IMR-90 (cell line): ENCODE measurements at regions not wholly inside any gene's neighbourhood (a gene's known extent, or its start where the extent isn't known, plus 50 kb on each side); places are given as distances from the start of the nearest gene placed in this dataset.

ENCODE experiments used
- ATAC-seq: fragments of 200-7000 bp; cut with Tn5 transposase; 2 replicates; pipeline ENCODE4 v1.9.1; 2020; ENCODE audit warnings: low read depth, mild to moderate bottlenecking, moderate library complexity
- BruUV-seq: library from RNA; stranded (reverse); fragments of 400-500 nt; replicated peaks from 2 replicates; lab custom pipeline; 2021; lab: Mats Ljungman, UMichigan
- CTCF ChIA-PET: fragments of 300-600 bp; formaldehyde crosslinking; extraction: SDS; loops from one replicate; lab custom pipeline; 2021; ENCODE audit warnings: antibody characterized with exemption; lab: Yijun Ruan, JAX
- POLR2A ChIA-PET: fragments of 300-600 bp; sonication (Branson Sonifier 250); formaldehyde crosslinking; loops from one replicate; lab custom pipeline; 2022; ENCODE audit warnings: antibody characterized with exemption; ENCODE audit not compliant: unreplicated experiment; lab: Charles Lee
- DNase-seq: peaks from one replicate; pipeline ENCODE4 v3.0.0; 2013
- H2AFZ ChIP-seq: replicated peaks from 2 replicates; pipeline ENCODE3; 2013; ENCODE audit warnings: low read length, mild to moderate bottlenecking; ENCODE audit not compliant: poor library complexity
- H2AK5ac ChIP-seq: 2 replicates; pipeline ENCODE4 v1.6.1; 2013; ENCODE audit warnings: low read depth, low read length, inconsistent platforms
- H2AK9ac ChIP-seq: replicated peaks from 2 replicates; pipeline ENCODE3; 2013; ENCODE audit warnings: mild to moderate bottlenecking, low read depth, low read length, moderate library complexity; ENCODE audit not compliant: poor library complexity
- H2BK120ac ChIP-seq: 2 replicates; pipeline ENCODE4 v1.6.1; 2013; ENCODE audit warnings: low read depth, low read length, inconsistent platforms
- H2BK15ac ChIP-seq: 3 replicates; pipeline ENCODE4 v1.6.1; 2013; ENCODE audit warnings: low read depth, low read length, inconsistent platforms
- H2BK20ac ChIP-seq: 2 replicates; pipeline ENCODE4 v1.6.1; 2013; ENCODE audit warnings: low read depth, mild to moderate bottlenecking, inconsistent platforms, low read length, moderate library complexity
- H2BK5ac ChIP-seq: 2 replicates; pipeline ENCODE4 v1.6.1; 2013; ENCODE audit warnings: mild to moderate bottlenecking, low read depth, low read length, inconsistent platforms; ENCODE audit not compliant: poor library complexity, severe bottlenecking
- H3K14ac ChIP-seq: replicated peaks from 2 replicates; pipeline ENCODE4 v1.6.1; 2013; ENCODE audit warnings: low read depth, low read length, inconsistent platforms
- H3K18ac ChIP-seq: 2 replicates; pipeline ENCODE4 v1.6.1; 2013; ENCODE audit warnings: low read depth, low read length, control low read depth
- H3K23ac ChIP-seq: 2 replicates; pipeline ENCODE4 v1.6.1; 2013; ENCODE audit warnings: low read depth, low read length, inconsistent platforms
- H3K27ac ChIP-seq: 2 replicates; pipeline ENCODE4 v1.5.1; 2013; ENCODE audit warnings: mild to moderate bottlenecking, control low read depth, low read length; ENCODE audit not compliant: insufficient read depth
- H3K27me3 ChIP-seq: 2 replicates; pipeline ENCODE4 v1.6.1; 2013; ENCODE audit warnings: low read length; ENCODE audit not compliant: control insufficient read depth, insufficient read depth
- H3K36me3 ChIP-seq: 2 replicates; pipeline ENCODE4 v1.6.1; 2013; ENCODE audit warnings: low read length, mixed read lengths; ENCODE audit not compliant: control insufficient read depth, insufficient read depth
- H3K4ac ChIP-seq: 2 replicates; pipeline ENCODE4 v1.6.1; 2013; ENCODE audit warnings: low read depth, low read length, inconsistent platforms
- H3K4me1 ChIP-seq: 2 replicates; pipeline ENCODE4 v1.6.1; 2013; ENCODE audit warnings: low read length, mixed read lengths; ENCODE audit not compliant: control insufficient read depth, insufficient read depth
- H3K4me2 ChIP-seq: 2 replicates; pipeline ENCODE4 v1.6.1; 2013; ENCODE audit warnings: low read depth, mild to moderate bottlenecking, control low read depth, low read length, moderate library complexity
- H3K4me3 ChIP-seq: 2 replicates; pipeline ENCODE4 v1.5.1; 2013; ENCODE audit warnings: low read depth, mild to moderate bottlenecking, control low read depth, low read length, moderate library complexity; ENCODE audit not compliant: insufficient read depth
- H3K56ac ChIP-seq: 2 replicates; pipeline ENCODE4 v1.6.1; 2013; ENCODE audit warnings: low read length, inconsistent platforms; ENCODE audit not compliant: insufficient read depth; ENCODE audit errors: extremely low read depth
- H3K79me1 ChIP-seq, 2 experiments: 2 replicates each; pipeline ENCODE4 v1.6.1; 2013; ENCODE audit warnings: low read length in 2 of 2, inconsistent platforms in 1 of 2, low read depth in 1 of 2
- H3K9ac ChIP-seq: 2 replicates; pipeline ENCODE4 v1.6.1; 2013; ENCODE audit warnings: low read depth, low read length, control low read depth
- H3K9me1 ChIP-seq: 2 replicates; pipeline ENCODE4 v1.6.1; 2013; ENCODE audit warnings: low read length, inconsistent platforms; ENCODE audit not compliant: insufficient read depth
- H3K9me3 ChIP-seq: 2 replicates; pipeline ENCODE4 v1.6.1; 2013; ENCODE audit warnings: low read length; ENCODE audit not compliant: control insufficient read depth, insufficient read depth
- H4K20me1 ChIP-seq: 2 replicates; pipeline ENCODE4 v1.6.1; 2013; ENCODE audit warnings: low read length, inconsistent platforms; ENCODE audit not compliant: insufficient read depth
- H4K5ac ChIP-seq: 2 replicates; pipeline ENCODE4 v1.6.1; 2013; ENCODE audit warnings: mild to moderate bottlenecking, low read depth, low read length, control low read depth
- H4K8ac ChIP-seq, 2 experiments: 2 replicates each; pipeline ENCODE4 v1.6.1; 2013; ENCODE audit warnings: low read depth in 2 of 2, low read length in 2 of 2, control low read depth in 1 of 2, inconsistent platforms in 1 of 2
- H4K91ac ChIP-seq: 2 replicates; pipeline ENCODE4 v1.6.1; 2013; ENCODE audit warnings: low read depth, low read length, inconsistent platforms; ENCODE audit not compliant: insufficient read depth
- CEBPB ChIP-seq: IDR thresholded peaks from 2 replicates; pipeline ENCODE4 v1.6.1; 2012; ENCODE audit warnings: low read depth, low read length, improper control_type of control experiment
- ELK1 ChIP-seq: fragments of 150-350 bp; IDR thresholded peaks from 2 replicates; pipeline ENCODE4 v1.6.1; 2016; ENCODE audit warnings: low read depth, mild to moderate bottlenecking, low read length, moderate library complexity, borderline replicate concordance
- MAFK ChIP-seq: IDR thresholded peaks from 2 replicates; pipeline ENCODE4 v1.6.1; 2012; ENCODE audit warnings: low read depth, low read length, improper control_type of control experiment
- MAZ ChIP-seq: IDR thresholded peaks from 2 replicates; pipeline ENCODE4 v1.6.1; 2012; ENCODE audit warnings: low read depth, mild to moderate bottlenecking, low read length, improper control_type of control experiment, moderate library complexity, borderline replicate concordance
- MXI1 ChIP-seq: IDR thresholded peaks from 2 replicates; pipeline ENCODE4 v1.6.1; 2012; ENCODE audit warnings: low read depth, mild to moderate bottlenecking, low read length, moderate library complexity, borderline replicate concordance
- NFE2L2 ChIP-seq: fragments of 150-350 bp; IDR thresholded peaks from 2 replicates; pipeline ENCODE4 v1.6.1; 2016; ENCODE audit warnings: low read depth, mild to moderate bottlenecking, low read length
- POLR2A ChIP-seq: IDR thresholded peaks from 2 replicates; pipeline ENCODE4 v1.6.1; 2012; ENCODE audit warnings: mild to moderate bottlenecking, low read depth, low read length
- USF2 ChIP-seq: fragments of 150-350 bp; IDR thresholded peaks from 2 replicates; pipeline ENCODE4 v1.6.1; 2017; ENCODE audit warnings: mild to moderate bottlenecking, antibody characterized with exemption, low read length, low read depth
- WGBS, 2 experiments: methylation state at CpG; one replicate each; pipeline versions ENCODE4 v1.1.5 to v1.1.7; 2013; ENCODE audit warnings: missing lambda C conversion rate in 2 of 2; ENCODE audit not compliant: insufficient read length in 1 of 2; ENCODE audit errors: extremely low coverage in 2 of 2; 5-methylcytosine and 5-hydroxymethylcytosine counted together
- dilution Hi-C: fragments of 300-500 bp; cut with HindIII; formaldehyde crosslinking; loops from one replicate; pipeline ENCODE4 v1.14.3; 2018; ENCODE audit warnings: low sequenced_read_pairs; ENCODE audit not compliant: unreplicated experiment
- in situ Hi-C: fragments of 300-500 bp; cut with MboI; formaldehyde crosslinking; loops from 3 replicates; pipeline ENCODE4 v1.14.3; 2019; ENCODE audit warnings: low sequenced_read_pairs, inconsistent platforms, mixed read lengths
- intact Hi-C: fragments of 100-400 bp; cut with micrococcal nuclease; formaldehyde crosslinking; loops from 2 replicates; pipeline ENCODE4 v1.10.0; 2022

GRCh38 chr13:74464670-74465069 is 330.5 kb upstream of the KLF12 start:
- Histone ChIP-seq H2BK15ac (no peak overlapping the region), H3K79me1 (no peaks in the 10 kb centered on the region), H4K8ac (no peak overlapping the region), H2BK20ac (no peak overlapping the region), H4K5ac (no peak overlapping the region), H2BK5ac (no peak overlapping the region), H2BK120ac (no peak overlapping the region), H3K56ac (no peak overlapping the region), H3K9me1 (no peaks in the 10 kb centered on the region), H3K9me3 (no peaks in the 10 kb centered on the region), H3K36me3 (no peaks in the 10 kb centered on the region), H2AK5ac (no peak overlapping the region), H4K91ac (no peak overlapping the region), H3K14ac (no peak overlapping the region), H2AFZ (no peak overlapping the region), H3K27me3 (peaks cover 6% of the 10 kb centered on the region), H4K20me1 (no peaks in the 10 kb centered on the region), H3K4me2 (no peak overlapping the region), H3K27ac (no peak overlapping the region), H3K9ac (no peak overlapping the region), H3K18ac (no peak overlapping the region), H3K4me3 (no peak overlapping the region), H3K23ac (no peak overlapping the region), H3K4ac (no peak overlapping the region), H2AK9ac (no peak overlapping the region), H3K4me1 (no peaks in the 10 kb centered on the region)
- ATAC-seq (no peak), DNase-seq (no peak)
- WGBS, 2 experiments: 45% methylated on average over 2 of the region's 3 CpGs; no CpG with 5 or more reads in 1 of the 2 experiments
- in situ Hi-C loops (no loop called here), intact Hi-C loops (no loop called here), dilution Hi-C loops (no loop called here)
- POLR2A ChIA-PET: no interaction called here
- CTCF ChIA-PET: no interaction called here
- BruUV-seq: no TSS peak
- TF ChIP-seq NFE2L2 (no peak), MXI1 (no peak), MAZ (no peak), CEBPB (no peak), MAFK (no peak), USF2 (no peak), ELK1 (no peak), POLR2A (no peak)
